ENCODE measurements at regions not wholly inside any gene's neighbourhood (a gene's known extent, or its start where the extent isn't known, plus 50 kb on each side); places are given as distances from the start of the nearest gene placed in this dataset.

- Histone ChIP-seq H3K9me3 (no peaks in the 10 kb centered on the region), H3K27ac (no peak overlapping the region), H3K4me3 (no peak overlapping the region), H3K27me3 (replicated peaks; ENCODE audit: insufficient read depth) (no peaks in the 10 kb centered on the region), H3K4me1 (ENCODE audit: control insufficient read depth in 1 of 2, low read depth in 2 of 2) (peaks cover 0 to 19% of the 10 kb centered on the region in 2 donors), H3K36me3 (no peaks in the 10 kb centered on the region)
- DNase-seq (ENCODE audit: low spot score), result no peak
- no peak for TF ChIP-seq CTCF (IDR thresholded peaks at IDR 0.05)
- no peak for ATAC-seq (ENCODE audit: insufficient number of reproducible peaks, low FRiP score, low read depth)
Measured at GRCh38 chr16:86939609-86940008, 361.3 kb downstream of the FOXL1 start.

- Histone ChIP-seq H3K27me3 (replicated peaks; ENCODE audit: insufficient read depth) (no peaks in the 10 kb centered on the region), H3K27ac (peak overlapping the region in 1 of 2 donors; percentile 51), H3K36me3 (no peaks in the 10 kb centered on the region), H3K4me1 (ENCODE audit: control insufficient read depth in 1 of 2, low read depth in 2 of 2) (peaks cover 0 to 27% of the 10 kb centered on the region in 2 donors), H3K4me3 (no peak overlapping the region), H3K9me3 (no peaks in the 10 kb centered on the region)
- ATAC-seq (ENCODE audit: insufficient number of reproducible peaks, low FRiP score, low read depth) (no peak), DNase-seq (ENCODE audit: low spot score) (no peak)
- no peak for TF ChIP-seq CTCF (IDR thresholded peaks at IDR 0.05)
Measured at GRCh38 chr16:86941731-86942130, 363.4 kb downstream of the FOXL1 start.

DNA sequence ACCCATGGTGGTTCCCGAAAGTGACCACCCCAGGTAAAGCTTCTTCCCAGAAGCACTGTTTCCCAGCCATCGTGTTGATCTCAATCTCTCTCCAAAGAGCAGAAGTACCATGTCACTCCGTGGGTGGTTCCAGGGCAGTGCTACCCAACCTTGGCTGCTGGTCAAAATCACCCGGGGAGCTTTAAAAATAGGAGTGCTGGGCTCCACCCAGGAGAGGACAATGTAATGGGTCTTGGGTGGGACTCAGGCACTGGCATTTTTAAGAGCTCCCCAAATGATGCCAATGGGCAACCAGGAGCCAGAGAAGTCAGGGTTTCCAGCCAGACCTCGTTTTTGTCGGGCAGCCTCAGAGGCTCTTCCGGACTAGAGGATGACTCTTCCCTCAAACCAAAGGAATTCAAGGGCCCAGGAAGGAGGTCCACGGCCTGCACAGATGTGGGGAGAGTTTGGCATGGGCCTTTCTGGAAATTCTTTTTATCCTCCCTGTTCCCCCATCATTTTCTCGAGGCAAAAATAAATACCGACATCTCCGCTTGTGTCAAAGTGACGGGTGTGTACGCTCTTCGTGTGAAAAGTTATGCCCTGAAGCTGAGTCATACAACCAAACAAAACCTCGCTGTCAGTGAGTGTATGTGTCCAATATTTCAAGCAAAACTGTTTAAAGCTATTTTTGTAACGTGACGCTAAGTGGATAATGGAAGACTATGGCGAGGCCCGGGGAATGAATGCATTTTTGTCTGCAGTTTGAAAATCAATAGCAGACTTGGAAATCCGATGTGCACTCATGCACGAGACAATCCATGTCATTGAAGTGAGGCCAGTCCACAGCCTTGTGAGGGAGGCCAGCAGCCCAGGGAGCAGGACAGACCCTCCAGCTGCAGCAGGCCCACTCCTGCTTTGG, 364.1 kb downstream of the FOXL1 start:
- peak overlapping the region; percentile 37 to 51 for H3K27ac ChIP-seq
- H3K27me3 ChIP-seq (replicated peaks; ENCODE audit: insufficient read depth), result no peaks in the 10 kb centered on the region
- no peaks in the 10 kb centered on the region for H3K36me3 ChIP-seq
- H3K4me1 ChIP-seq (ENCODE audit: control insufficient read depth in 1 of 2, low read depth in 2 of 2), result peaks cover 0 to 31% of the 10 kb centered on the region in 2 donors
- DNase-seq (ENCODE audit: low spot score) (no peak), ATAC-seq (ENCODE audit: insufficient number of reproducible peaks, low FRiP score, low read depth) (no peak)
- H3K4me3 ChIP-seq, result peak overlapping the region; percentile 26
- no peaks in the 10 kb centered on the region for H3K9me3 ChIP-seq
- TF ChIP-seq CTCF (IDR thresholded peaks at IDR 0.05), result no peak

GRCh38 chr16:86945166-86945900, 367.0 kb downstream of the FOXL1 start:
- no peaks in the 10 kb centered on the region for H3K36me3 ChIP-seq
- DNase-seq (ENCODE audit: low spot score), result no peak
- H3K9me3 ChIP-seq, result no peaks in the 10 kb centered on the region
- no peak for ATAC-seq (ENCODE audit: insufficient number of reproducible peaks, low FRiP score, low read depth)
- TF ChIP-seq CTCF (IDR thresholded peaks at IDR 0.05), result no peak
- no peak overlapping the region for H3K4me3 ChIP-seq
- no peak overlapping the region for H3K27ac ChIP-seq
- H3K4me1 ChIP-seq (ENCODE audit: control insufficient read depth in 1 of 2, low read depth in 2 of 2), result peaks cover 0 to 31% of the 10 kb centered on the region in 2 donors
- no peaks in the 10 kb centered on the region for H3K27me3 ChIP-seq (replicated peaks; ENCODE audit: insufficient read depth)

GRCh38 chr16:86946396-86946795, 368.0 kb downstream of the FOXL1 start:
- DNase-seq (ENCODE audit: low spot score) (no peak), ATAC-seq (ENCODE audit: insufficient number of reproducible peaks, low FRiP score, low read depth) (no peak)
- no peak overlapping the region for H3K4me3 ChIP-seq
- H3K36me3 ChIP-seq, result no peaks in the 10 kb centered on the region
- TF ChIP-seq CTCF (IDR thresholded peaks at IDR 0.05), result no peak
- no peak overlapping the region for H3K27ac ChIP-seq
- H3K9me3 ChIP-seq, result no peaks in the 10 kb centered on the region
- H3K27me3 ChIP-seq (replicated peaks; ENCODE audit: insufficient read depth), result no peaks in the 10 kb centered on the region
- H3K4me1 ChIP-seq (ENCODE audit: control insufficient read depth in 1 of 2, low read depth in 2 of 2), result peaks cover 0 to 31% of the 10 kb centered on the region in 2 donors

Data from thoracic aorta (tissue), 2 donors.